ENCODE measurements at regions not wholly inside any gene's neighbourhood (a gene's known extent, or its start where the extent isn't known, plus 50 kb on each side); places are given as distances from the start of the nearest gene placed in this dataset.

- no peak for DNase-seq (ENCODE audit: low read depth in 2 of 2)
These were observed 220.6 kb upstream of the ZFHX3 start for GRCh38 chr16:73268366-73268993.

GRCh38 chr16:73265935-73266334 is 218.0 kb upstream of the ZFHX3 start:
- DNase-seq (ENCODE audit: low read depth in 2 of 2) = no peak

- no peak for DNase-seq (ENCODE audit: low read depth in 2 of 2)
These were observed 217.4 kb upstream of the ZFHX3 start for GRCh38 chr16:73265124-73265837.

GRCh38 chr16:73262931-73263330 is 215.0 kb upstream of the ZFHX3 start:
- DNase-seq (ENCODE audit: low read depth in 2 of 2) = no peak

- no peak for DNase-seq (ENCODE audit: low read depth in 2 of 2)
These were observed 207.1 kb upstream of the ZFHX3 start for GRCh38 chr16:73255031-73255430.

- no peak for DNase-seq (ENCODE audit: low read depth in 2 of 2)
These were observed 206.1 kb upstream of the ZFHX3 start for GRCh38 chr16:73253922-73254480.

- DNase-seq (ENCODE audit: low read depth in 2 of 2) = no peak
These were observed 204.5 kb upstream of the ZFHX3 start for GRCh38 chr16:73252446-73252845.

GRCh38 chr16:73251608-73252007 is 203.7 kb upstream of the ZFHX3 start:
- no peak for DNase-seq (ENCODE audit: low read depth in 2 of 2)

- DNase-seq (ENCODE audit: low read depth in 2 of 2) = no peak
These were observed 200.4 kb upstream of the ZFHX3 start for GRCh38 chr16:73248316-73248715.

GRCh38 chr16:73240920-73241319 is 193.0 kb upstream of the ZFHX3 start:
- no peak for DNase-seq (ENCODE audit: low read depth in 2 of 2)

- DNase-seq (ENCODE audit: low read depth in 2 of 2) = no peak
These were observed 189.7 kb upstream of the ZFHX3 start for GRCh38 chr16:73237601-73238000.

- no peak for DNase-seq (ENCODE audit: low read depth in 2 of 2)
These were observed 186.6 kb upstream of the ZFHX3 start for GRCh38 chr16:73234496-73234895.

- DNase-seq (ENCODE audit: low read depth in 2 of 2) = no peak
These were observed 186.0 kb upstream of the ZFHX3 start for GRCh38 chr16:73233846-73234424.

- DNase-seq (ENCODE audit: low read depth in 2 of 2) = no peak
These were observed 185.4 kb upstream of the ZFHX3 start for GRCh38 chr16:73233329-73233765.

GRCh38 chr16:73232555-73233328 is 184.8 kb upstream of the ZFHX3 start:
- no peak for DNase-seq (ENCODE audit: low read depth in 2 of 2)

GRCh38 chr16:73231944-73232554 is 184.1 kb upstream of the ZFHX3 start:
- DNase-seq (ENCODE audit: low read depth in 2 of 2) = no peak

- no peak for DNase-seq (ENCODE audit: low read depth in 2 of 2)
These were observed 183.5 kb upstream of the ZFHX3 start for GRCh38 chr16:73231379-73231778.

GRCh38 chr16:73230651-73231050 is 182.7 kb upstream of the ZFHX3 start:
- DNase-seq (ENCODE audit: low read depth in 2 of 2) = no peak

- no peak for DNase-seq (ENCODE audit: low read depth in 2 of 2)
These were observed 180.7 kb upstream of the ZFHX3 start for GRCh38 chr16:73228649-73229048.

GRCh38 chr16:73226675-73227074 is 178.7 kb upstream of the ZFHX3 start:
- no peak for DNase-seq (ENCODE audit: low read depth in 2 of 2)

GRCh38 chr16:73225983-73226382 is 178.1 kb upstream of the ZFHX3 start:
- no peak for DNase-seq (ENCODE audit: low read depth in 2 of 2)

GRCh38 chr16:73220836-73221235 is 172.9 kb upstream of the ZFHX3 start:
- no peak for DNase-seq (ENCODE audit: low read depth in 2 of 2)

All from activated CD4-positive, alpha-beta T cell treated with anti-CD3 and anti-CD28 coated beads for 24 hours (primary cell).